HUES48 (cell line): ENCODE measurements at regions not wholly inside any gene's neighbourhood (a gene's known extent, or its start where the extent isn't known, plus 50 kb on each side); places are given as distances from the start of the nearest gene placed in this dataset.

Experiments
- H3K27ac ChIP-seq: one replicate; pipeline ENCODE4 v1.7.0; 2013; ENCODE audit warnings: low read depth, low read length, inconsistent platforms
- H3K27me3 ChIP-seq: 2 replicates; pipeline ENCODE4 v1.6.1; 2013; ENCODE audit warnings: mild to moderate bottlenecking, low read length; ENCODE audit not compliant: control insufficient read depth, insufficient read depth
- H3K36me3 ChIP-seq: 2 replicates; pipeline ENCODE4 v1.6.1; 2013; ENCODE audit warnings: low read length; ENCODE audit not compliant: control insufficient read depth, insufficient read depth
- H3K4me1 ChIP-seq: 2 replicates; pipeline ENCODE4 v1.6.1; 2013; ENCODE audit warnings: mild to moderate bottlenecking, low read length; ENCODE audit not compliant: control insufficient read depth, insufficient read depth
- H3K4me3 ChIP-seq: 2 replicates; pipeline ENCODE4 v1.5.1; 2013; ENCODE audit warnings: mild to moderate bottlenecking, low read depth, low read length
- H3K9ac ChIP-seq: 2 replicates; pipeline ENCODE4 v1.6.1; 2013; ENCODE audit warnings: mild to moderate bottlenecking, low read depth, low read length, moderate library complexity
- H3K9me3 ChIP-seq: 2 replicates; pipeline ENCODE4 v1.6.1; 2013; ENCODE audit warnings: low read length; ENCODE audit not compliant: control insufficient read depth, insufficient read depth

- H3K4me1 ChIP-seq, result peaks cover 17% of the 10 kb centered on the region
- no peak overlapping the region for H3K4me3 ChIP-seq
- H3K27me3 ChIP-seq, result no peaks in the 10 kb centered on the region
- no peaks in the 10 kb centered on the region for H3K36me3 ChIP-seq
- H3K9me3 ChIP-seq, result no peaks in the 10 kb centered on the region
- H3K27ac ChIP-seq, result no peak overlapping the region
- no peak overlapping the region for H3K9ac ChIP-seq
Observed at GRCh38 chr20:57025666-57026224, 240.7 kb downstream of the BMP7 start.

GRCh38 chr20:57027777-57028176 is 238.7 kb downstream of the BMP7 start:
- Histone ChIP-seq H3K9me3 (no peaks in the 10 kb centered on the region), H3K9ac (no peak overlapping the region), H3K27me3 (no peaks in the 10 kb centered on the region), H3K27ac (no peak overlapping the region), H3K4me3 (no peak overlapping the region), H3K36me3 (no peaks in the 10 kb centered on the region), H3K4me1 (peaks cover 8% of the 10 kb centered on the region; the same call in 1 of the 2 replicates)

GRCh38 chr20:57030611-57031600 is 235.5 kb downstream of the BMP7 start:
- H3K9me3 ChIP-seq, result no peaks in the 10 kb centered on the region
- H3K9ac ChIP-seq, result no peak overlapping the region
- H3K36me3 ChIP-seq, result no peaks in the 10 kb centered on the region
- peaks cover 8% of the 10 kb centered on the region; the same call in 1 of the 2 replicates for H3K4me1 ChIP-seq
- H3K27me3 ChIP-seq, result no peaks in the 10 kb centered on the region
- peak overlapping the region; percentile 80 for H3K27ac ChIP-seq
- no peak overlapping the region for H3K4me3 ChIP-seq

GRCh38 chr20:57031867-57032355 is 234.5 kb downstream of the BMP7 start:
- Histone ChIP-seq H3K4me1 (peaks cover 8% of the 10 kb centered on the region; the same call in 1 of the 2 replicates), H3K9me3 (no peaks in the 10 kb centered on the region), H3K9ac (no peak overlapping the region), H3K27me3 (no peaks in the 10 kb centered on the region), H3K4me3 (no peak overlapping the region), H3K36me3 (no peaks in the 10 kb centered on the region), H3K27ac (no peak overlapping the region)

- no peaks in the 10 kb centered on the region for H3K9me3 ChIP-seq
- H3K9ac ChIP-seq, result no peak overlapping the region
- H3K4me1 ChIP-seq, result peaks cover 8% of the 10 kb centered on the region; the same call in 1 of the 2 replicates
- no peaks in the 10 kb centered on the region for H3K36me3 ChIP-seq
- no peak overlapping the region for H3K4me3 ChIP-seq
- H3K27ac ChIP-seq, result no peak overlapping the region
- H3K27me3 ChIP-seq, result no peaks in the 10 kb centered on the region
Observed at GRCh38 chr20:57032847-57033246, 233.6 kb downstream of the BMP7 start.

GRCh38 chr20:57034001-57034400 is 232.4 kb downstream of the BMP7 start:
- Histone ChIP-seq H3K9ac (no peak overlapping the region), H3K4me3 (no peak overlapping the region), H3K4me1 (peaks cover 8% of the 10 kb centered on the region; the same call in 1 of the 2 replicates), H3K27ac (no peak overlapping the region), H3K36me3 (no peaks in the 10 kb centered on the region), H3K9me3 (no peaks in the 10 kb centered on the region), H3K27me3 (no peaks in the 10 kb centered on the region)

- no peaks in the 10 kb centered on the region for H3K36me3 ChIP-seq
- no peaks in the 10 kb centered on the region for H3K27me3 ChIP-seq
- no peak overlapping the region for H3K9ac ChIP-seq
- no peak overlapping the region for H3K27ac ChIP-seq
- H3K9me3 ChIP-seq, result no peaks in the 10 kb centered on the region
- no peak overlapping the region for H3K4me3 ChIP-seq
- H3K4me1 ChIP-seq, result no peaks in the 10 kb centered on the region
Observed at GRCh38 chr20:57037689-57038088, 228.8 kb downstream of the BMP7 start.

- Histone ChIP-seq H3K9ac (no peak overlapping the region), H3K4me1 (no peaks in the 10 kb centered on the region), H3K9me3 (no peaks in the 10 kb centered on the region), H3K27ac (no peak overlapping the region), H3K27me3 (no peaks in the 10 kb centered on the region), H3K4me3 (no peak overlapping the region), H3K36me3 (no peaks in the 10 kb centered on the region)
Observed at GRCh38 chr20:57038608-57039440, 227.6 kb downstream of the BMP7 start.

GRCh38 chr20:57040466-57040865 is 226.0 kb downstream of the BMP7 start:
- Histone ChIP-seq H3K4me1 (no peaks in the 10 kb centered on the region), H3K27me3 (no peaks in the 10 kb centered on the region), H3K36me3 (no peaks in the 10 kb centered on the region), H3K9ac (no peak overlapping the region), H3K9me3 (no peaks in the 10 kb centered on the region), H3K4me3 (no peak overlapping the region), H3K27ac (no peak overlapping the region)

- no peak overlapping the region for H3K9ac ChIP-seq
- no peaks in the 10 kb centered on the region for H3K9me3 ChIP-seq
- no peaks in the 10 kb centered on the region for H3K36me3 ChIP-seq
- H3K4me1 ChIP-seq, result no peaks in the 10 kb centered on the region
- no peaks in the 10 kb centered on the region for H3K27me3 ChIP-seq
- H3K27ac ChIP-seq, result no peak overlapping the region
- no peak overlapping the region for H3K4me3 ChIP-seq
Observed at GRCh38 chr20:57040924-57041323, 225.5 kb downstream of the BMP7 start.
